Parathyroid adenoma (tissue), 2 donors: ENCODE measurements at regions not wholly inside any gene's neighbourhood (a gene's known extent, or its start where the extent isn't known, plus 50 kb on each side); places are given as distances from the start of the nearest gene placed in this dataset.

ENCODE experiments used
- H2AFZ ChIP-seq: fragments of 300-600 bp; sonication (generic); one replicate; pipeline ENCODE4 v1.7.0; 2017; ENCODE audit warnings: antibody characterized with exemption, mild to moderate bottlenecking
- H3K27ac ChIP-seq: fragments of 300-600 bp; sonication (generic); one replicate; pipeline ENCODE4 v1.7.0; 2017
- H3K27me3 ChIP-seq: fragments of 300-600 bp; sonication (generic); one replicate; pipeline ENCODE4 v1.7.0; 2017; ENCODE audit warnings: low read length; ENCODE audit not compliant: control insufficient read depth, insufficient read depth
- H3K36me3 ChIP-seq: fragments of 300-600 bp; sonication (generic); one replicate; pipeline ENCODE4 v1.7.0; 2017; ENCODE audit warnings: low read length; ENCODE audit not compliant: control insufficient read depth, insufficient read depth
- H3K4me1 ChIP-seq: fragments of 300-600 bp; sonication (generic); one replicate; pipeline ENCODE4 v1.7.0; 2017; ENCODE audit warnings: control low read depth
- H3K4me2 ChIP-seq: fragments of 300-600 bp; sonication (generic); one replicate; pipeline ENCODE4 v1.7.0; 2017; ENCODE audit warnings: low read length
- H3K4me3 ChIP-seq: fragments of 300-600 bp; sonication (generic); one replicate; pipeline ENCODE4 v1.7.0; 2017; ENCODE audit warnings: low read depth, low read length
- H3K79me2 ChIP-seq: fragments of 300-600 bp; sonication (generic); one replicate; pipeline ENCODE4 v1.7.0; 2017; ENCODE audit warnings: control low read depth
- H3K9ac ChIP-seq: fragments of 300-600 bp; sonication (generic); one replicate; pipeline ENCODE4 v1.7.0; 2017; ENCODE audit warnings: mild to moderate bottlenecking
- H3K9me3 ChIP-seq: fragments of 300-600 bp; sonication (generic); one replicate; pipeline ENCODE4 v1.7.0; 2017; ENCODE audit warnings: low read length; ENCODE audit not compliant: control insufficient read depth
- TF ChIP-seq, protein P1 (sequence below): fragments of 300-600 bp; sonication (generic); IDR thresholded peaks from one replicate; pipeline ENCODE4 v1.7.0; 2017; ENCODE audit warnings: antibody characterized with exemption, mild to moderate bottlenecking
- donor health status: primary hyperparathyroidism.

GRCh38 chr7:152905949-152906348 lies 146.4 kb downstream of the ACTR3B start:
- no peak overlapping the region for H3K9ac ChIP-seq
- H3K4me1 ChIP-seq: no peaks in the 10 kb centered on the region
- H3K27ac ChIP-seq: no peak overlapping the region
- H3K4me3 ChIP-seq: no peak overlapping the region
- H3K79me2 ChIP-seq: no peaks in the 10 kb centered on the region
- H3K27me3 ChIP-seq: no peaks in the 10 kb centered on the region
- no peak overlapping the region for H3K4me2 ChIP-seq
- TF ChIP-seq, protein P1, sequence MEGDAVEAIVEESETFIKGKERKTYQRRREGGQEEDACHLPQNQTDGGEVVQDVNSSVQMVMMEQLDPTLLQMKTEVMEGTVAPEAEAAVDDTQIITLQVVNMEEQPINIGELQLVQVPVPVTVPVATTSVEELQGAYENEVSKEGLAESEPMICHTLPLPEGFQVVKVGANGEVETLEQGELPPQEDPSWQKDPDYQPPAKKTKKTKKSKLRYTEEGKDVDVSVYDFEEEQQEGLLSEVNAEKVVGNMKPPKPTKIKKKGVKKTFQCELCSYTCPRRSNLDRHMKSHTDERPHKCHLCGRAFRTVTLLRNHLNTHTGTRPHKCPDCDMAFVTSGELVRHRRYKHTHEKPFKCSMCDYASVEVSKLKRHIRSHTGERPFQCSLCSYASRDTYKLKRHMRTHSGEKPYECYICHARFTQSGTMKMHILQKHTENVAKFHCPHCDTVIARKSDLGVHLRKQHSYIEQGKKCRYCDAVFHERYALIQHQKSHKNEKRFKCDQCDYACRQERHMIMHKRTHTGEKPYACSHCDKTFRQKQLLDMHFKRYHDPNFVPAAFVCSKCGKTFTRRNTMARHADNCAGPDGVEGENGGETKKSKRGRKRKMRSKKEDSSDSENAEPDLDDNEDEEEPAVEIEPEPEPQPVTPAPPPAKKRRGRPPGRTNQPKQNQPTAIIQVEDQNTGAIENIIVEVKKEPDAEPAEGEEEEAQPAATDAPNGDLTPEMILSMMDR: no peak
- no peak overlapping the region for H2AFZ ChIP-seq
- no peaks in the 10 kb centered on the region for H3K36me3 ChIP-seq
- H3K9me3 ChIP-seq: no peaks in the 10 kb centered on the region

DNA sequence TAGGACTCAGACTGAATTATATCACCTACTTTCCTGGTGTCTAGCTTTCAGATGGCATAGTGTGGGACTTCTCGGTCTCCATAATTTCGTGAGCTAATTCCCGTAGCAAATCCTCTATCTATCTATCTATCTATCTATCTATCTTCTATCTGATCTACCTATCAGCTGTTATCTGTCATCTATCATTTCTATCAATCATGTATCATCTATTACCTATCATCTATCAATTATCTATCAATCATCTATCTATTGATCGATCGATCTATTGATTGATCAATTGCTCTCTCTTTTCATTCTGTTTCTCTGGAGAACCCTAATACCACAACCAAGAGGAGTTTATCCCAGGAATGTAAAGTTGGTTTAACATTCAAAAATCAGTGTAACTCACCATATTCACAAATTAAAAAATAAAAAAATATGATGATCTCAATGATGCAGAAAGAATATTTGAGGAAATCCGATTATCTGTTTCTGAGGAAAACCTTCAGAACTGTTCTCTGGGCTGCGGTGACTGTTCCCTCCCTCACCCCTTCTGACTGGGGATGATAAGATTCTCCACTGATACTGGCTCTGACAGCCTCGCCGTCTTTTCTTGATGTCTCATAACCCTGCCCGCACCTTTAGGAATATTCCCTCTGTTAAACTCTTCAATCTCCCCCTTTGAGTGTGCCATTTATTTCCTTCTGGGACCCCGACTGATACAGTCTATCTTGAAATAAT lies 147.7 kb downstream of the ACTR3B start:
- Histone ChIP-seq H3K4me3 (no peak overlapping the region), H3K27me3 (no peaks in the 10 kb centered on the region), H3K9ac (no peak overlapping the region), H3K27ac (no peak overlapping the region), H3K36me3 (no peaks in the 10 kb centered on the region), H3K4me2 (no peak overlapping the region), H3K79me2 (no peaks in the 10 kb centered on the region), H2AFZ (no peak overlapping the region), H3K4me1 (no peaks in the 10 kb centered on the region), H3K9me3 (no peaks in the 10 kb centered on the region)
- TF ChIP-seq, protein P1: no peak

- TF ChIP-seq, protein P1: no peak
- Histone ChIP-seq H3K9me3 (no peaks in the 10 kb centered on the region), H3K9ac (no peak overlapping the region), H3K4me2 (no peak overlapping the region), H3K4me1 (no peaks in the 10 kb centered on the region), H3K27me3 (no peaks in the 10 kb centered on the region), H2AFZ (no peak overlapping the region), H3K27ac (no peak overlapping the region), H3K79me2 (no peaks in the 10 kb centered on the region), H3K36me3 (no peaks in the 10 kb centered on the region), H3K4me3 (no peak overlapping the region)
Measured at GRCh38 chr7:152909280-152909679, 149.7 kb downstream of the ACTR3B start.

GRCh38 chr7:152909683-152910544 lies 150.4 kb downstream of the ACTR3B start:
- Histone ChIP-seq H3K9ac (no peak overlapping the region), H3K4me2 (no peak overlapping the region), H3K4me3 (no peak overlapping the region), H3K79me2 (no peaks in the 10 kb centered on the region), H3K27ac (no peak overlapping the region), H3K4me1 (no peaks in the 10 kb centered on the region), H3K36me3 (no peaks in the 10 kb centered on the region), H2AFZ (no peak overlapping the region), H3K27me3 (no peaks in the 10 kb centered on the region), H3K9me3 (no peaks in the 10 kb centered on the region)
- TF ChIP-seq, protein P1: no peak
